ENCODE measurements at regions not wholly inside any gene's neighbourhood (a gene's known extent, or its start where the extent isn't known, plus 50 kb on each side); places are given as distances from the start of the nearest gene placed in this dataset.

DNA sequence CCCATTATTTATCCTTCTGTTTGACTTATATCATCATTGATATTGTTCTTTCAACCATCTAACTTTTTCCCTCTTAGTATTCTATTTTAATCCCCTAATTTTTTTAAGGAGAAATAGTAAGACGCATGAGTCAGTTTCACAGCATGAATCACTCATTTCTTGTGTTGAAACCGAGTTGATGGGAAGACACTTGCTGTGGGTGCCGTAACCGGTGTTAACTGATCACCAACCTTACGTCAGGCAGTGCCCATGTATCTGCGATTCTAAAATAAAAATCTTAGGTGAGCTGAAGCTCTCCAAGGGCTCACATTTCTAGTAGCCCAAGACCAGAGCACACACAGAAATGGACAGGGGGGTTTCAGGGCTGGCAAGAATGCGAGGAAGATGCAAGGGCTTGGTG, 348.1 kb downstream of the GALR1 start:
- Histone ChIP-seq H3K4me3 (ENCODE audit: low read depth, low read length, poor library complexity, severe bottlenecking) (no peak overlapping the region), H3K36me3 (ENCODE audit: insufficient read depth, low read length, poor library complexity, severe bottlenecking) (no peaks in the 10 kb centered on the region), H3K27me3 (replicated peaks; ENCODE audit: insufficient read depth, low read depth, low read length, poor library complexity) (no peaks in the 10 kb centered on the region), H3K9me3 (ENCODE audit: low read depth, low read length, poor library complexity, severe bottlenecking) (peaks cover 14% of the 10 kb centered on the region), H3K27ac (ENCODE audit: low read depth, low read length, poor library complexity, severe bottlenecking) (no peak overlapping the region), H3K4me1 (ENCODE audit: insufficient read depth, low read length, poor library complexity, severe bottlenecking) (no peaks in the 10 kb centered on the region)
- no TSS peak for BruUV-seq (replicated peaks)
- intact Hi-C loops (cut with micrococcal nuclease; ENCODE audit: unreplicated experiment) = no loop called here
- POLR2A ChIA-PET (ENCODE audit: low non-redundant PET) = no interaction called here
- no peak for TF ChIP-seq EZH2 (IDR thresholded peaks at IDR 0.05; ENCODE audit: borderline replicate concordance, low read depth, low read length, poor library complexity, severe bottlenecking)
- TF ChIP-seq, protein P1, sequence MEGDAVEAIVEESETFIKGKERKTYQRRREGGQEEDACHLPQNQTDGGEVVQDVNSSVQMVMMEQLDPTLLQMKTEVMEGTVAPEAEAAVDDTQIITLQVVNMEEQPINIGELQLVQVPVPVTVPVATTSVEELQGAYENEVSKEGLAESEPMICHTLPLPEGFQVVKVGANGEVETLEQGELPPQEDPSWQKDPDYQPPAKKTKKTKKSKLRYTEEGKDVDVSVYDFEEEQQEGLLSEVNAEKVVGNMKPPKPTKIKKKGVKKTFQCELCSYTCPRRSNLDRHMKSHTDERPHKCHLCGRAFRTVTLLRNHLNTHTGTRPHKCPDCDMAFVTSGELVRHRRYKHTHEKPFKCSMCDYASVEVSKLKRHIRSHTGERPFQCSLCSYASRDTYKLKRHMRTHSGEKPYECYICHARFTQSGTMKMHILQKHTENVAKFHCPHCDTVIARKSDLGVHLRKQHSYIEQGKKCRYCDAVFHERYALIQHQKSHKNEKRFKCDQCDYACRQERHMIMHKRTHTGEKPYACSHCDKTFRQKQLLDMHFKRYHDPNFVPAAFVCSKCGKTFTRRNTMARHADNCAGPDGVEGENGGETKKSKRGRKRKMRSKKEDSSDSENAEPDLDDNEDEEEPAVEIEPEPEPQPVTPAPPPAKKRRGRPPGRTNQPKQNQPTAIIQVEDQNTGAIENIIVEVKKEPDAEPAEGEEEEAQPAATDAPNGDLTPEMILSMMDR (conservative IDR thresholded peaks at IDR 0.05; ENCODE audit: low read depth, low read length) = no peak
- CTCF ChIA-PET = no interaction called here
- DNase-seq (ENCODE audit: low spot score) = no peak

DNA sequence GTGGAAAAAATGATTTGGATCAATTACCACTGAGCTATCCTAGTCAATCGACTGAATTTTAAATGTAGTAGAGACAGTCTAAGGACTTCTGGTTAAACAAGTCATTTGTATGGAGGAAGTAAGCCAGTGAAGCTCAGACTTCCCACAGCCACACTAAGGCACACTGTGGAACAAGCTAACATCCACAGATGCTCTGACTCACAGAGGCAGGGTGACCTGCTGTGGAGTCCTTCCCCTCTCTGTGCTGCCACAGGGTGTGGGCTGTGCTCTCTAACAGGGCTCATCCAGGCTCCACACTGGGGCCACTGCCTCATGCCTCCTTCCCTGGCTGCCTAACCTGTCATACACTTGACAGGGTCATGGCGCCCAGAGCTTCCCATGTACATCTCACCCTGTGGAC, 351.0 kb downstream of the GALR1 start:
- H3K4me3 ChIP-seq (ENCODE audit: low read depth, low read length, poor library complexity, severe bottlenecking) = no peak overlapping the region
- ChIA-PET POLR2A (ENCODE audit: low non-redundant PET) (no interaction called here), CTCF (no interaction called here)
- H3K27ac ChIP-seq (ENCODE audit: low read depth, low read length, poor library complexity, severe bottlenecking) = no peak overlapping the region
- no TSS peak for BruUV-seq (replicated peaks)
- H3K4me1 ChIP-seq (ENCODE audit: insufficient read depth, low read length, poor library complexity, severe bottlenecking) = no peaks in the 10 kb centered on the region
- no peak for DNase-seq (ENCODE audit: low spot score)
- peaks cover 14% of the 10 kb centered on the region for H3K9me3 ChIP-seq (ENCODE audit: low read depth, low read length, poor library complexity, severe bottlenecking)
- no peaks in the 10 kb centered on the region for H3K36me3 ChIP-seq (ENCODE audit: insufficient read depth, low read length, poor library complexity, severe bottlenecking)
- intact Hi-C loops (cut with micrococcal nuclease; ENCODE audit: unreplicated experiment) = no loop called here
- TF ChIP-seq, protein P1 (conservative IDR thresholded peaks at IDR 0.05; ENCODE audit: low read depth, low read length) = no peak
- no peak for TF ChIP-seq EZH2 (IDR thresholded peaks at IDR 0.05; ENCODE audit: borderline replicate concordance, low read depth, low read length, poor library complexity, severe bottlenecking)
- H3K27me3 ChIP-seq (replicated peaks; ENCODE audit: insufficient read depth, low read depth, low read length, poor library complexity) = no peaks in the 10 kb centered on the region

DNA sequence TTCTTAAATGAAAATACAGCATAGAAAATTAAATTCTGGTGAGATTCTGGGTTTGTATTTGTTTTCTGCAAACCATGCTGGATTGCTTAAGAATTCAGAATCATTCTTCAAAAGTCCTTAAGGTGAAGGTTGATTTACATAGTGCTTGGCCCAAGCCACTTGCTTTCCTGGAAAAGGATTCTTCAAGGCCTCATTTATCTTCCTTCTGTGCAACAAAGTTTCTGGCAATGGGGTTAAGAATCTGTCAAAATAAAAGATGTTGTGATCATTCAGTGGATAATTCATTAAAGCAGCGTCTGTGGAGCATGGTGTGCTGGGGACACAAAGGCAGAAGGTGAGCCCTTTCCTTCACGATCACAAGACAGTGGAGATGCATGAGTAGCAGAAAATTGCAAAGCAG, 351.9 kb downstream of the GALR1 start:
- CTCF ChIA-PET = no interaction called here
- H3K27ac ChIP-seq (ENCODE audit: low read depth, low read length, poor library complexity, severe bottlenecking) = no peak overlapping the region
- POLR2A ChIA-PET (ENCODE audit: low non-redundant PET) = no interaction called here
- DNase-seq (ENCODE audit: low spot score) = no peak
- no TSS peak for BruUV-seq (replicated peaks)
- intact Hi-C loops (cut with micrococcal nuclease; ENCODE audit: unreplicated experiment) = no loop called here
- no peaks in the 10 kb centered on the region for H3K27me3 ChIP-seq (replicated peaks; ENCODE audit: insufficient read depth, low read depth, low read length, poor library complexity)
- no peak for TF ChIP-seq EZH2 (IDR thresholded peaks at IDR 0.05; ENCODE audit: borderline replicate concordance, low read depth, low read length, poor library complexity, severe bottlenecking)
- TF ChIP-seq, protein P1 (conservative IDR thresholded peaks at IDR 0.05; ENCODE audit: low read depth, low read length) = no peak
- H3K36me3 ChIP-seq (ENCODE audit: insufficient read depth, low read length, poor library complexity, severe bottlenecking) = no peaks in the 10 kb centered on the region
- H3K9me3 ChIP-seq (ENCODE audit: low read depth, low read length, poor library complexity, severe bottlenecking) = peaks cover 18% of the 10 kb centered on the region
- H3K4me3 ChIP-seq (ENCODE audit: low read depth, low read length, poor library complexity, severe bottlenecking) = no peak overlapping the region
- no peaks in the 10 kb centered on the region for H3K4me1 ChIP-seq (ENCODE audit: insufficient read depth, low read length, poor library complexity, severe bottlenecking)
